ENCODE measurements at regions not wholly inside any gene's neighbourhood (a gene's known extent, or its start where the extent isn't known, plus 50 kb on each side); places are given as distances from the start of the nearest gene placed in this dataset.

- TF ChIP-seq CTCF (IDR thresholded peaks at IDR 0.05) (no peak), POLR2A (IDR thresholded peaks at IDR 0.05) (no peak), EP300 (IDR thresholded peaks at IDR 0.05) (no peak)
Observed at GRCh38 chr15:81596159-81596865, 222.3 kb upstream of the TMC3 start.
